Endothelial cell of umbilical vein (primary cell): ENCODE measurements at regions not wholly inside any gene's neighbourhood (a gene's known extent, or its start where the extent isn't known, plus 50 kb on each side); places are given as distances from the start of the nearest gene placed in this dataset.

Experiments used
- CTCF ChIP-seq, 2 donors: IDR thresholded peaks; 1 replicate in 1 of 2; 2 replicates in 1 of 2; pipeline ENCODE4 v1.5.1; 2011; ENCODE audit warnings: low read length in 2 of 2, mild to moderate bottlenecking in 2 of 2, moderate library complexity in 2 of 2, control low read depth in 1 of 2, inconsistent platforms in 1 of 2, low read depth in 1 of 2; ENCODE audit not compliant: insufficient read depth in 1 of 2; ENCODE audit errors: extremely low read depth in 1 of 2
- EZH2 ChIP-seq: IDR thresholded peaks from 2 replicates; pipeline ENCODE4 v1.6.1; 2012; ENCODE audit warnings: borderline replicate concordance, low read depth, mild to moderate bottlenecking, moderate library complexity, low read length, inconsistent platforms; ENCODE audit not compliant: severe bottlenecking
- JUN ChIP-seq: IDR thresholded peaks from 2 replicates; pipeline ENCODE4 v1.6.1; 2011; ENCODE audit warnings: borderline replicate concordance, low read depth; ENCODE audit not compliant: insufficient read length, insufficient read depth
- MAX ChIP-seq: IDR thresholded peaks from 2 replicates; pipeline ENCODE4 v1.6.1; 2011; ENCODE audit not compliant: insufficient read depth, insufficient read length
- MYC ChIP-seq: IDR thresholded peaks from one replicate; pipeline ENCODE4 v1.6.1; 2011; ENCODE audit warnings: mild to moderate bottlenecking, low read depth, low read length
- POLR2A ChIP-seq: IDR thresholded peaks from 2 replicates; pipeline ENCODE4 v1.6.1; 2012; ENCODE audit warnings: low read depth, mild to moderate bottlenecking, control low read depth, low read length
- POLR2AphosphoS5 ChIP-seq: IDR thresholded peaks from 2 replicates; pipeline ENCODE4 v1.6.1; 2012; ENCODE audit warnings: low read depth, mild to moderate bottlenecking, control low read depth, low read length, moderate library complexity; ENCODE audit not compliant: insufficient read depth

GRCh38 chr4:56260320-56260719, 127.0 kb downstream of the AASDH start:
- TF ChIP-seq MYC: no peak
- TF ChIP-seq CTCF (IDR thresholded peaks at IDR 0.05; ENCODE audit: extremely low read depth in 1 of 2, insufficient read depth in 1 of 2, low read depth in 1 of 2, low read length in 2 of 2): no peak
- TF ChIP-seq POLR2AphosphoS5: no peak
- no peak for TF ChIP-seq POLR2A
- TF ChIP-seq MAX: no peak
- TF ChIP-seq EZH2: no peak
- TF ChIP-seq JUN: no peak
